ENCODE measurements at regions not wholly inside any gene's neighbourhood (a gene's known extent, or its start where the extent isn't known, plus 50 kb on each side); places are given as distances from the start of the nearest gene placed in this dataset.

- peak overlapping the region in 3 of 5 donors; percentile 21 to 35 (median 33) for H3K27ac ChIP-seq
- peaks cover under 1 to 42% (median 21%) of the 10 kb centered on the region in 4 donors for H3K4me1 ChIP-seq
- H3K27me3 ChIP-seq, result no peaks in the 10 kb centered on the region
- no peaks in the 10 kb centered on the region for H3K36me3 ChIP-seq
- H3K9me3 ChIP-seq, result no peaks in the 10 kb centered on the region
- H3K4me3 ChIP-seq, result no peak overlapping the region
- 66 to 86% (median 80%) methylated on average over 7 of the region's 7 CpGs for WGBS, 5 donors
- TF ChIP-seq POLR2A (IDR thresholded peaks at IDR 0.05) (no peak), EP300 (IDR thresholded peaks at IDR 0.05) (no peak), CTCF (IDR thresholded peaks at IDR 0.05) (no peak), POLR2AphosphoS5 (IDR thresholded peaks at IDR 0.05) (no peak)
- intact Hi-C loops (cut with DNase I; ENCODE audit: low total_unique reads), result no loop called here
- no peak for DNase-seq
These were observed 116.4 kb upstream of the ARHGEF3 start for GRCh38 chr3:56918111-56918568.

GRCh38 chr3:56917361-56918110 lies 115.8 kb upstream of the ARHGEF3 start:
- no peak overlapping the region for H3K4me3 ChIP-seq
- peaks cover 0 to 36% (median 17%) of the 10 kb centered on the region in 4 donors for H3K4me1 ChIP-seq
- peak overlapping the region in 3 of 5 donors; percentile 21 to 35 (median 33) for H3K27ac ChIP-seq
- WGBS, 5 donors, result 73 to 79% (median 76%) methylated on average over 7 of the region's 7 CpGs
- intact Hi-C loops (cut with DNase I; ENCODE audit: low total_unique reads), result no loop called here
- no peaks in the 10 kb centered on the region for H3K9me3 ChIP-seq
- DNase-seq, result peak in 1 of 2 donors; percentile 37
- no peaks in the 10 kb centered on the region for H3K36me3 ChIP-seq
- no peaks in the 10 kb centered on the region for H3K27me3 ChIP-seq
- TF ChIP-seq EP300 (IDR thresholded peaks at IDR 0.05) (no peak), POLR2AphosphoS5 (IDR thresholded peaks at IDR 0.05) (no peak), CTCF (IDR thresholded peaks at IDR 0.05) (no peak), POLR2A (IDR thresholded peaks at IDR 0.05) (no peak)

- Histone ChIP-seq H3K36me3 (no peaks in the 10 kb centered on the region), H3K9me3 (no peaks in the 10 kb centered on the region), H3K27me3 (no peaks in the 10 kb centered on the region), H3K4me1 (peaks cover 0 to 29% (median 10%) of the 10 kb centered on the region in 4 donors), H3K4me3 (peak overlapping the region in 2 of 4 donors; percentile 18 to 37), H3K27ac (peak overlapping the region; percentile 42 to 72 (median 63))
- 59 to 84% (median 79%) methylated on average over 4 of the region's 4 CpGs for WGBS, 5 donors
- DNase-seq, result no peak
- intact Hi-C loops (cut with DNase I; ENCODE audit: low total_unique reads), result no loop called here
- TF ChIP-seq EP300 (IDR thresholded peaks at IDR 0.05) (no peak), POLR2A (IDR thresholded peaks at IDR 0.05) (no peak), CTCF (IDR thresholded peaks at IDR 0.05) (no peak), POLR2AphosphoS5 (IDR thresholded peaks at IDR 0.05) (no peak)
These were observed 115.1 kb upstream of the ARHGEF3 start for GRCh38 chr3:56916716-56917360.

- Histone ChIP-seq H3K36me3 (no peaks in the 10 kb centered on the region), H3K27ac (peak overlapping the region; percentile 42 to 72 (median 63)), H3K4me3 (peak overlapping the region; percentile 18 to 37 (median 25)), H3K27me3 (no peaks in the 10 kb centered on the region), H3K9me3 (no peaks in the 10 kb centered on the region), H3K4me1 (peaks cover 0 to 21% (median 7%) of the 10 kb centered on the region in 4 donors)
- peak in 1 of 3 donors; percentile 22 for TF ChIP-seq POLR2AphosphoS5 (IDR thresholded peaks at IDR 0.05)
- no peak for TF ChIP-seq CTCF (IDR thresholded peaks at IDR 0.05)
- no peak for TF ChIP-seq EP300 (IDR thresholded peaks at IDR 0.05)
- intact Hi-C loops (cut with DNase I; ENCODE audit: low total_unique reads), result no loop called here
- 68 to 80% (median 75%) methylated on average over 15 to 16 of the region's 16 CpGs for whole genome bisulfite sequencing, 5 donors
- DNase-seq, result peak; percentile 37 to 67
These were observed 114.3 kb upstream of the ARHGEF3 start for GRCh38 chr3:56915966-56916586.

All from stomach (tissue), 8 donors.